Stomach (tissue), 8 donors: ENCODE measurements at regions not wholly inside any gene's neighbourhood (a gene's known extent, or its start where the extent isn't known, plus 50 kb on each side); places are given as distances from the start of the nearest gene placed in this dataset.
"Not testable (repeated sequence)": the region's sequence is repeated elsewhere in the genome, so short reads cannot be mapped to it uniquely, and the experiment has no call there.

Experiments used
- DNase-seq, 2 donors: peaks; one replicate each; pipeline versions ENCODE4 v3.0.0 to v3.0.0-alpha.2; 2013 to 2019
- H3K27ac ChIP-seq, 5 donors: fragments of 200-600 bp in 4 of 5; sonication (generic) in 4 of 5; one replicate each; pipeline ENCODE4 v1.5.1; 2013 to 2019; ENCODE audit warnings: mild to moderate bottlenecking in 1 of 5, moderate library complexity in 1 of 5
- H3K27me3 ChIP-seq, 3 donors: fragments of 200-600 bp; sonication (generic); one replicate each; pipeline ENCODE4 v1.5.1; 2017 to 2019; ENCODE audit warnings: mixed run types in 1 of 3
- H3K36me3 ChIP-seq, 4 donors: fragments of 200-600 bp; sonication (generic); 1 replicate in 3 of 4; 2 replicates in 1 of 4; pipeline ENCODE4 v1.5.1; 2016 to 2019
- H3K4me1 ChIP-seq, 4 donors: fragments of 200-600 bp; sonication (generic); one replicate each; pipeline ENCODE4 v1.5.1; 2016 to 2019
- H3K4me3 ChIP-seq, 4 donors: fragments of 200-600 bp; sonication (generic) in 3 of 4; one replicate each; pipeline ENCODE4 v1.5.1; 2016 to 2019; ENCODE audit warnings: mild to moderate bottlenecking in 1 of 4
- H3K9me3 ChIP-seq, 4 donors: fragments of 200-600 bp; sonication (generic); one replicate each; pipeline ENCODE4 v1.5.1; 2016 to 2019
- CTCF ChIP-seq, 7 experiments: fragments of 450-650 bp in 4 of 7; fragments of 200-600 bp in 3 of 7; sonication (generic) in 3 of 7; IDR thresholded peaks; one replicate each; pipeline ENCODE4 v1.5.1; 2016 to 2019; ENCODE audit warnings: antibody characterized with exemption in 7 of 7, control low read depth in 2 of 7, mild to moderate bottlenecking in 1 of 7
- EP300 ChIP-seq: sonication (generic); formaldehyde crosslinking; IDR thresholded peaks from one replicate; pipeline ENCODE4 v1.6.1; 2017; ENCODE audit warnings: antibody characterized with exemption
- POLR2A ChIP-seq, 4 donors: fragments of 450-650 bp; IDR thresholded peaks; one replicate each; pipeline ENCODE4 v1.6.1; 2016; ENCODE audit warnings: antibody characterized with exemption in 4 of 4, control low read depth in 2 of 4, mild to moderate bottlenecking in 1 of 4, moderate library complexity in 1 of 4
- POLR2AphosphoS5 ChIP-seq, 3 donors: sonication (generic); formaldehyde crosslinking; IDR thresholded peaks; one replicate each; pipeline ENCODE4 v1.6.1; 2016; ENCODE audit warnings: antibody characterized with exemption in 3 of 3
- WGBS, 5 donors: extraction: QIAGEN DNeasy Blood & Tissue Kit in 3 of 5; methylation state at CpG; one replicate each; pipeline versions ENCODE4 v1.1.5 to v1.1.7; 2013 to 2018; 5-methylcytosine and 5-hydroxymethylcytosine counted together
- intact Hi-C: fragments of 100-400 bp; cut with DNase I; formaldehyde crosslinking; loops from one replicate; pipeline ENCODE4 v1.15.1; 2023; ENCODE audit warnings: low total_unique reads
- donor health status: healthy with polysubstance abuse.
- donor health status: Bipolar disorder and iron deficiency.
- donor health status: healthy.

GRCh38 chr7:57203161-57203791 is 71.0 kb upstream of the ZNF479 start:
- intact Hi-C loops, result no loop called here
- no peak overlapping the region for H3K27ac ChIP-seq
- H3K36me3 ChIP-seq, result no peaks in the 10 kb centered on the region
- no peak overlapping the region for H3K4me3 ChIP-seq
- no peaks in the 10 kb centered on the region for H3K27me3 ChIP-seq
- TF ChIP-seq POLR2A (IDR thresholded peaks at IDR 0.05), result no peak
- TF ChIP-seq POLR2AphosphoS5 (IDR thresholded peaks at IDR 0.05), result no peak
- TF ChIP-seq CTCF (IDR thresholded peaks at IDR 0.05), result no peak
- no peak for TF ChIP-seq EP300
- no peaks in the 10 kb centered on the region for H3K4me1 ChIP-seq
- DNase-seq, result peak in 1 of 2 donors; percentile 20
- H3K9me3 ChIP-seq, result peaks cover 12 to 13% (median 13%) of the 10 kb centered on the region in 4 donors
- WGBS, 5 donors, result 37 to 58% (median 47%) methylated on average over 43 to 51 of the region's 51 CpGs

- peak in 1 of 2 donors; percentile 18 for DNase-seq
- H3K4me1 ChIP-seq, H3K27ac ChIP-seq, H3K4me3 ChIP-seq, intact Hi-C loops, H3K36me3 ChIP-seq, H3K27me3 ChIP-seq: not testable (repeated sequence)
- 44 to 62% (median 56%) methylated on average over 11 to 15 of the region's 15 CpGs for WGBS, 5 donors
- peaks cover 13 to 18% (median 15%) of the 10 kb centered on the region in 4 donors for H3K9me3 ChIP-seq
Measured at GRCh38 chr7:57203858-57204257, 71.6 kb upstream of the ZNF479 start.

- TF ChIP-seq POLR2A (IDR thresholded peaks at IDR 0.05), result no peak
- no peak for TF ChIP-seq POLR2AphosphoS5 (IDR thresholded peaks at IDR 0.05)
- TF ChIP-seq CTCF (IDR thresholded peaks at IDR 0.05), result no peak
- no peak for TF ChIP-seq EP300
- no peaks in the 10 kb centered on the region for H3K4me1 ChIP-seq
- 83 to 94% (median 89%) methylated on average over 9 to 10 of the region's 10 CpGs for WGBS, 5 donors
- H3K27me3 ChIP-seq, result no peaks in the 10 kb centered on the region
- intact Hi-C loops, result no loop called here
- H3K27ac ChIP-seq, result no peak overlapping the region
- peaks cover 13 to 24% (median 18%) of the 10 kb centered on the region in 4 donors for H3K9me3 ChIP-seq
- no peak overlapping the region for H3K4me3 ChIP-seq
- no peaks in the 10 kb centered on the region for H3K36me3 ChIP-seq
- DNase-seq, result peak in 1 of 2 donors; percentile 16
Measured at GRCh38 chr7:57204411-57204811, 72.2 kb upstream of the ZNF479 start.

GRCh38 chr7:57205000-57205399 is 72.8 kb upstream of the ZNF479 start:
- Histone ChIP-seq H3K4me1 (no peaks in the 10 kb centered on the region), H3K27me3 (no peaks in the 10 kb centered on the region), H3K9me3 (peaks cover 13 to 28% (median 18%) of the 10 kb centered on the region in 4 donors), H3K27ac (no peak overlapping the region), H3K36me3 (no peaks in the 10 kb centered on the region), H3K4me3 (no peak overlapping the region)
- intact Hi-C loops, result no loop called here
- 80 to 93% (median 88%) methylated on average over 7 of the region's 7 CpGs for WGBS, 5 donors
- peak in 1 of 2 donors; percentile 20 for DNase-seq
- TF ChIP-seq POLR2AphosphoS5 (IDR thresholded peaks at IDR 0.05) (no peak), POLR2A (IDR thresholded peaks at IDR 0.05) (no peak), EP300 (no peak), CTCF (IDR thresholded peaks at IDR 0.05) (no peak)

GRCh38 chr7:57207836-57208235 is 75.6 kb upstream of the ZNF479 start:
- 62 to 81% (median 72%) methylated on average over 6 of the region's 6 CpGs for WGBS, 5 donors
- TF ChIP-seq POLR2AphosphoS5 (IDR thresholded peaks at IDR 0.05) (no peak), POLR2A (IDR thresholded peaks at IDR 0.05) (no peak), CTCF (IDR thresholded peaks at IDR 0.05) (no peak), EP300 (no peak)
- Histone ChIP-seq H3K4me3 (no peak overlapping the region), H3K36me3 (no peaks in the 10 kb centered on the region), H3K9me3 (peaks cover 14 to 55% (median 38%) of the 10 kb centered on the region in 4 donors), H3K4me1 (no peaks in the 10 kb centered on the region), H3K27ac (no peak overlapping the region), H3K27me3 (no peaks in the 10 kb centered on the region)
- intact Hi-C loops, result no loop called here
- DNase-seq, result no peak
